K562 (cell line): ENCODE measurements at regions not wholly inside any gene's neighbourhood (a gene's known extent, or its start where the extent isn't known, plus 50 kb on each side); places are given as distances from the start of the nearest gene placed in this dataset.

Source experiments
- ATAC-seq: fragments of 200-7000 bp; cut with Tn5 transposase; 3 replicates; pipeline ENCODE4 v1.9.1; 2020; ENCODE audit warnings: moderate library complexity
- BruUV-seq: library from RNA; stranded (reverse); fragments of 400-500 nt; replicated peaks from 2 replicates; lab custom pipeline; 2021; lab: Mats Ljungman, UMichigan
- CTCF ChIA-PET: fragments of 300-600 bp; formaldehyde crosslinking; extraction: SDS; loops from one replicate; lab custom pipeline; 2021; ENCODE audit warnings: low intra/inter-chr PET ratio; lab: Yijun Ruan, JAX
- POLR2A ChIA-PET: fragments of 300-600, 350-650 bp; sonication (Branson Sonifier 250); formaldehyde crosslinking; extraction: SDS; loops from one replicate; lab custom pipeline; 2021; ENCODE audit warnings: antibody characterized with exemption, inconsistent platforms; lab: Yijun Ruan, JAX
- DNase-seq, 4 experiments: peaks; one replicate each; pipeline versions ENCODE4 v3.0.0 to v3.0.0-alpha.2; 2011 to 2018; ENCODE audit warnings: low spot score in 3 of 4, mixed read lengths in 3 of 4; ENCODE audit errors: extremely low read depth in 1 of 4
- FAIRE-seq: peaks from 2 replicates; lab custom pipeline; 2011; peaks lifted over from hg19 to GRCh38; lab: Jason Lieb, UNC
- H2AFZ ChIP-seq: 2 replicates; pipeline ENCODE4 v1.6.0; 2011; ENCODE audit warnings: low read depth, low read length, control low read depth, inconsistent platforms
- H3K27ac ChIP-seq: fragments of 200-600 bp; 3 replicates; pipeline ENCODE4 v1.8.0; 2011; ENCODE audit warnings: low read depth, mild to moderate bottlenecking, control low read depth, inconsistent platforms, low read length, moderate library complexity, mixed read lengths; ENCODE audit errors: extremely low read depth
- H3K27me3 ChIP-seq, 2 experiments: fragments of 300-600 bp in 1 of 2; 2 replicates in 1 of 2; 3 replicates in 1 of 2; pipeline versions ENCODE4 v1.6.0 to v1.8.0; 2011; ENCODE audit warnings: inconsistent platforms in 2 of 2, low read length in 2 of 2, mild to moderate bottlenecking in 1 of 2, mixed read lengths in 1 of 2, moderate library complexity in 1 of 2; ENCODE audit not compliant: control insufficient read depth in 2 of 2, insufficient read depth in 2 of 2
- H3K36me3 ChIP-seq: fragments of 300-600 bp; 3 replicates; pipeline ENCODE4 v1.8.0; 2011; ENCODE audit warnings: mild to moderate bottlenecking, low read length, inconsistent platforms; ENCODE audit not compliant: control insufficient read depth, insufficient read depth
- H3K4me1 ChIP-seq, 2 experiments: fragments of 200-600 bp in 1 of 2; replicated peaks in 1 of 2; 2 replicates in 1 of 2; 3 replicates in 1 of 2; pipeline versions ENCODE4 v1.5.1 to v1.8.0; 2011; ENCODE audit warnings: inconsistent platforms in 2 of 2, low read length in 2 of 2, mild to moderate bottlenecking in 1 of 2, mixed read lengths in 1 of 2, moderate library complexity in 1 of 2; ENCODE audit not compliant: control insufficient read depth in 2 of 2, insufficient read depth in 2 of 2
- H3K4me2 ChIP-seq: 2 replicates; pipeline ENCODE4 v1.6.1; 2011; ENCODE audit warnings: low read length, control low read depth, inconsistent platforms, mixed read lengths; ENCODE audit not compliant: insufficient read depth
- H3K4me3 ChIP-seq: fragments of 200-600 bp; sonication (generic), shearing (Covaris generic); 2 replicates; pipeline ENCODE4 v1.5.1; 2016; ENCODE audit warnings: control low read depth, inconsistent platforms
- H3K79me2 ChIP-seq: fragments of 200-600 bp; 3 replicates; pipeline ENCODE4 v1.8.0; 2011; ENCODE audit warnings: low read length, inconsistent platforms; ENCODE audit not compliant: control insufficient read depth, insufficient read depth
- H3K9ac ChIP-seq, 2 experiments: 2 replicates each; pipeline versions ENCODE4 v1.6.0 to v1.6.1; 2011; ENCODE audit warnings: low read depth in 2 of 2, low read length in 2 of 2, control low read depth in 1 of 2, inconsistent platforms in 1 of 2, mild to moderate bottlenecking in 1 of 2, mixed read lengths in 1 of 2; ENCODE audit not compliant: insufficient read depth in 1 of 2
- H3K9me1 ChIP-seq: one replicate; pipeline ENCODE4 v1.6.0; 2011; ENCODE audit warnings: inconsistent platforms, mild to moderate bottlenecking, low read length, moderate library complexity; ENCODE audit not compliant: control insufficient read depth, insufficient read depth
- H3K9me3 ChIP-seq: replicated peaks from 2 replicates; pipeline ENCODE4 v1.5.1; 2011; ENCODE audit warnings: low read depth, low read length, inconsistent platforms; ENCODE audit not compliant: control insufficient read depth, insufficient read depth
- H4K20me1 ChIP-seq: replicated peaks from 2 replicates; pipeline ENCODE4 v1.6.1; 2011; ENCODE audit warnings: low read length, inconsistent platforms, mixed read lengths; ENCODE audit not compliant: control insufficient read depth, insufficient read depth
- GATA2 ChIP-seq: sonication (generic); formaldehyde crosslinking; IDR thresholded peaks from 2 replicates; pipeline ENCODE4 v1.4.0; 2020; ENCODE audit warnings: mild to moderate bottlenecking, missing genetic modification reagents
- KDM1A ChIP-seq, 2 experiments: fragments of 450-650 bp; IDR thresholded peaks; 2 replicates each; pipeline ENCODE4 v1.6.1; 2016; ENCODE audit warnings: mild to moderate bottlenecking in 2 of 2
- LARP7 ChIP-seq: fragments of 450-650 bp; IDR thresholded peaks from 2 replicates; pipeline ENCODE4 v1.6.1; 2016
- MBD2 ChIP-seq: sonication (generic); IDR thresholded peaks from 2 replicates; pipeline ENCODE4 v1.6.1; 2016; ENCODE audit warnings: low read depth, borderline replicate concordance
- MCM3 ChIP-seq: fragments of 450-650 bp; IDR thresholded peaks from 2 replicates; pipeline ENCODE4 v1.6.1; 2016
- NEUROD1 ChIP-seq: fragments of 150-350 bp; IDR thresholded peaks from 2 replicates; pipeline ENCODE4 v1.6.1; 2014; ENCODE audit warnings: borderline replicate concordance, low read length, low read depth; ENCODE audit not compliant: partially characterized antibody
- POLR2A ChIP-seq: fragments of 450-650 bp; conservative IDR thresholded peaks from 2 replicates; pipeline ENCODE4 v1.6.1; 2016
- RBM34 ChIP-seq: fragments of 200-400 bp; formaldehyde crosslinking; IDR thresholded peaks from 2 replicates; pipeline ENCODE4 v1.6.1; 2018; ENCODE audit warnings: low read length, borderline replicate concordance; ENCODE audit not compliant: insufficient read depth
- RFX7 ChIP-seq: fragments of 250-450 bp; sonication (Bioruptor Pico); IDR thresholded peaks from 2 replicates; pipeline ENCODE4 v1.5.1; 2021; ENCODE audit warnings: mild to moderate bottlenecking
- ZNF551 ChIP-seq: fragments of 250-450 bp; sonication (Bioruptor Pico); IDR thresholded peaks from 2 replicates; pipeline ENCODE4 v1.5.0; 2021; ENCODE audit warnings: mild to moderate bottlenecking, moderate library complexity
- WGBS: fragments of 100-300 bp; shearing (Covaris generic); methylation state at CpG from one replicate; pipeline ENCODE4 v1.1.6; 2016; ENCODE audit warnings: low coverage, mixed read lengths; ENCODE audit not compliant: insufficient coverage; ENCODE audit errors: missing lambda C conversion rate; 5-methylcytosine and 5-hydroxymethylcytosine counted together
- in situ Hi-C: fragments of 300-500 bp; cut with MboI; formaldehyde crosslinking; loops from 4 replicates; pipeline ENCODE4 v1.15.0; 2018; ENCODE audit warnings: inconsistent platforms, mixed read lengths
- intact Hi-C: fragments of 100-400 bp; cut with micrococcal nuclease; formaldehyde crosslinking; loops from 2 replicates; pipeline ENCODE4 v1.14.2; 2022
- TF ChIP-seq, protein P1 (sequence below): fragments of 250-450 bp; sonication (Bioruptor Pico); IDR thresholded peaks from 2 replicates; pipeline ENCODE4 v1.4.0; 2020; ENCODE audit warnings: borderline replicate concordance
- TF ChIP-seq, protein P2 (sequence below): IDR thresholded peaks from 2 replicates; pipeline ENCODE4 v1.6.1; 2011; ENCODE audit not compliant: insufficient read length; ENCODE audit errors: extremely low read depth
- TF ChIP-seq, protein P3 (sequence below): fragments of 200-400 bp; formaldehyde crosslinking; IDR thresholded peaks from 2 replicates; pipeline ENCODE4 v1.6.1; 2017; ENCODE audit warnings: mild to moderate bottlenecking, low read depth, low read length, moderate library complexity
- TF ChIP-seq, protein P4 (sequence below): fragments of 450-650 bp; IDR thresholded peaks from 2 replicates; pipeline ENCODE4 v1.6.1; 2016
- TF ChIP-seq, protein P5 (sequence below): fragments of 450-650 bp; IDR thresholded peaks from 2 replicates; pipeline ENCODE4 v1.6.1; 2016; ENCODE audit warnings: borderline replicate concordance

DNA sequence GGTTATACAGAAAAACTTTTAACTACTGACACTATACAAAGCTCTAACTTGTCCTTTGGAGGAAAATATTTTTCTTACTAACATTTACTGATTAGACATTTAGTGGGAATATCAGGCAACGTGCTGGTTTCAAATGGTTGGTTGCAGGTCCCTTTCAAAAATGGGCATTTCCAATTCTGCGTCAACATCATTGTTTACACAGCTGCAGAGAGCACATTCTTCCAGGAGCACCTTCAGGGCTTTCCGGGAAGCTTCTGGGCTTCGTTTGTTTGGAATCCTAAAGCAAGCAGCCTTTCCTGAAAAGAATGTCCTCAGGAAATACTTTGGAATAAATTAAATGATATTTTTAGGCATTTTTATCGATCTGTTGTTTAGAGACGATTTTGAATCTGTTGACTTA is 289.7 kb downstream of the TRIML1 start:
- BruUV-seq, result no TSS peak
- WGBS, result 1% methylated on average over 6 of the region's 6 CpGs
- no peak overlapping the region for H3K4me3 ChIP-seq
- no peak for ATAC-seq
- POLR2A ChIA-PET, result no interaction called here
- H3K27me3 ChIP-seq, result no peaks in the 10 kb centered on the region
- H3K79me2 ChIP-seq, result no peaks in the 10 kb centered on the region
- no peaks in the 10 kb centered on the region for H3K36me3 ChIP-seq
- no peaks in the 10 kb centered on the region for H4K20me1 ChIP-seq
- no peak overlapping the region for H3K27ac ChIP-seq
- intact Hi-C loops (no loop called here), in situ Hi-C loops (no loop called here)
- H3K9me1 ChIP-seq, result no peaks in the 10 kb centered on the region
- no peak overlapping the region for H2AFZ ChIP-seq
- no peaks in the 10 kb centered on the region for H3K9me3 ChIP-seq
- no peaks in the 10 kb centered on the region for H3K4me1 ChIP-seq
- CTCF ChIA-PET, result no interaction called here
- H3K4me2 ChIP-seq, result no peak overlapping the region
- no peak for DNase-seq
- no peak for FAIRE-seq
- H3K9ac ChIP-seq, result no peak overlapping the region
- TF ChIP-seq RFX7 (CRISPR knock-in tag) (no peak), NEUROD1 (no peak), RBM34 (no peak), ZNF551 (CRISPR knock-in tag) (no peak), GATA2 (no peak), LARP7 (no peak), POLR2A (no peak), KDM1A (IDR thresholded peaks at IDR 0.05) (no peak), MBD2 (no peak), MCM3 (no peak)
- TF ChIP-seq, protein P1, sequence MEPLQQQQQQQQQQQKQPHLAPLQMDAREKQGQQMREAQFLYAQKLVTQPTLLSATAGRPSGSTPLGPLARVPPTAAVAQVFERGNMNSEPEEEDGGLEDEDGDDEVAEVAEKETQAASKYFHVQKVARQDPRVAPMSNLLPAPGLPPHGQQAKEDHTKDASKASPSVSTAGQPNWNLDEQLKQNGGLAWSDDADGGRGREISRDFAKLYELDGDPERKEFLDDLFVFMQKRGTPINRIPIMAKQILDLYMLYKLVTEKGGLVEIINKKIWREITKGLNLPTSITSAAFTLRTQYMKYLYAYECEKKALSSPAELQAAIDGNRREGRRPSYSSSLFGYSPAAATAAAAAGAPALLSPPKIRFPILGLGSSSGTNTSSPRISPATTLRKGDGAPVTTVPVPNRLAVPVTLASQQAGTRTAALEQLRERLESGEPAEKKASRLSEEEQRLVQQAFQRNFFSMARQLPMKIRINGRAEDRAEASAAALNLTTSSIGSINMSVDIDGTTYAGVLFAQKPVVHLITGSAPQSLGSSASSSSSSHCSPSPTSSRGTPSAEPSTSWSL (CRISPR knock-in tag), result no peak
- TF ChIP-seq, protein P2, sequence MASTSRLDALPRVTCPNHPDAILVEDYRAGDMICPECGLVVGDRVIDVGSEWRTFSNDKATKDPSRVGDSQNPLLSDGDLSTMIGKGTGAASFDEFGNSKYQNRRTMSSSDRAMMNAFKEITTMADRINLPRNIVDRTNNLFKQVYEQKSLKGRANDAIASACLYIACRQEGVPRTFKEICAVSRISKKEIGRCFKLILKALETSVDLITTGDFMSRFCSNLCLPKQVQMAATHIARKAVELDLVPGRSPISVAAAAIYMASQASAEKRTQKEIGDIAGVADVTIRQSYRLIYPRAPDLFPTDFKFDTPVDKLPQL, result no peak
- TF ChIP-seq, protein P3, sequence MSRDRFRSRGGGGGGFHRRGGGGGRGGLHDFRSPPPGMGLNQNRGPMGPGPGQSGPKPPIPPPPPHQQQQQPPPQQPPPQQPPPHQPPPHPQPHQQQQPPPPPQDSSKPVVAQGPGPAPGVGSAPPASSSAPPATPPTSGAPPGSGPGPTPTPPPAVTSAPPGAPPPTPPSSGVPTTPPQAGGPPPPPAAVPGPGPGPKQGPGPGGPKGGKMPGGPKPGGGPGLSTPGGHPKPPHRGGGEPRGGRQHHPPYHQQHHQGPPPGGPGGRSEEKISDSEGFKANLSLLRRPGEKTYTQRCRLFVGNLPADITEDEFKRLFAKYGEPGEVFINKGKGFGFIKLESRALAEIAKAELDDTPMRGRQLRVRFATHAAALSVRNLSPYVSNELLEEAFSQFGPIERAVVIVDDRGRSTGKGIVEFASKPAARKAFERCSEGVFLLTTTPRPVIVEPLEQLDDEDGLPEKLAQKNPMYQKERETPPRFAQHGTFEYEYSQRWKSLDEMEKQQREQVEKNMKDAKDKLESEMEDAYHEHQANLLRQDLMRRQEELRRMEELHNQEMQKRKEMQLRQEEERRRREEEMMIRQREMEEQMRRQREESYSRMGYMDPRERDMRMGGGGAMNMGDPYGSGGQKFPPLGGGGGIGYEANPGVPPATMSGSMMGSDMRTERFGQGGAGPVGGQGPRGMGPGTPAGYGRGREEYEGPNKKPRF, result no peak
- TF ChIP-seq, protein P4, sequence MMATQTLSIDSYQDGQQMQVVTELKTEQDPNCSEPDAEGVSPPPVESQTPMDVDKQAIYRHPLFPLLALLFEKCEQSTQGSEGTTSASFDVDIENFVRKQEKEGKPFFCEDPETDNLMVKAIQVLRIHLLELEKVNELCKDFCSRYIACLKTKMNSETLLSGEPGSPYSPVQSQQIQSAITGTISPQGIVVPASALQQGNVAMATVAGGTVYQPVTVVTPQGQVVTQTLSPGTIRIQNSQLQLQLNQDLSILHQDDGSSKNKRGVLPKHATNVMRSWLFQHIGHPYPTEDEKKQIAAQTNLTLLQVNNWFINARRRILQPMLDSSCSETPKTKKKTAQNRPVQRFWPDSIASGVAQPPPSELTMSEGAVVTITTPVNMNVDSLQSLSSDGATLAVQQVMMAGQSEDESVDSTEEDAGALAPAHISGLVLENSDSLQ, result no peak
- TF ChIP-seq, protein P5, sequence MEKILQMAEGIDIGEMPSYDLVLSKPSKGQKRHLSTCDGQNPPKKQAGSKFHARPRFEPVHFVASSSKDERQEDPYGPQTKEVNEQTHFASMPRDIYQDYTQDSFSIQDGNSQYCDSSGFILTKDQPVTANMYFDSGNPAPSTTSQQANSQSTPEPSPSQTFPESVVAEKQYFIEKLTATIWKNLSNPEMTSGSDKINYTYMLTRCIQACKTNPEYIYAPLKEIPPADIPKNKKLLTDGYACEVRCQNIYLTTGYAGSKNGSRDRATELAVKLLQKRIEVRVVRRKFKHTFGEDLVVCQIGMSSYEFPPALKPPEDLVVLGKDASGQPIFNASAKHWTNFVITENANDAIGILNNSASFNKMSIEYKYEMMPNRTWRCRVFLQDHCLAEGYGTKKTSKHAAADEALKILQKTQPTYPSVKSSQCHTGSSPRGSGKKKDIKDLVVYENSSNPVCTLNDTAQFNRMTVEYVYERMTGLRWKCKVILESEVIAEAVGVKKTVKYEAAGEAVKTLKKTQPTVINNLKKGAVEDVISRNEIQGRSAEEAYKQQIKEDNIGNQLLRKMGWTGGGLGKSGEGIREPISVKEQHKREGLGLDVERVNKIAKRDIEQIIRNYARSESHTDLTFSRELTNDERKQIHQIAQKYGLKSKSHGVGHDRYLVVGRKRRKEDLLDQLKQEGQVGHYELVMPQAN, result no peak
